ENCODE measurements at regions not wholly inside any gene's neighbourhood (a gene's known extent, or its start where the extent isn't known, plus 50 kb on each side); places are given as distances from the start of the nearest gene placed in this dataset.

- no peak for TF ChIP-seq POLR2A (IDR thresholded peaks at IDR 0.05)
- TF ChIP-seq, protein P1, sequence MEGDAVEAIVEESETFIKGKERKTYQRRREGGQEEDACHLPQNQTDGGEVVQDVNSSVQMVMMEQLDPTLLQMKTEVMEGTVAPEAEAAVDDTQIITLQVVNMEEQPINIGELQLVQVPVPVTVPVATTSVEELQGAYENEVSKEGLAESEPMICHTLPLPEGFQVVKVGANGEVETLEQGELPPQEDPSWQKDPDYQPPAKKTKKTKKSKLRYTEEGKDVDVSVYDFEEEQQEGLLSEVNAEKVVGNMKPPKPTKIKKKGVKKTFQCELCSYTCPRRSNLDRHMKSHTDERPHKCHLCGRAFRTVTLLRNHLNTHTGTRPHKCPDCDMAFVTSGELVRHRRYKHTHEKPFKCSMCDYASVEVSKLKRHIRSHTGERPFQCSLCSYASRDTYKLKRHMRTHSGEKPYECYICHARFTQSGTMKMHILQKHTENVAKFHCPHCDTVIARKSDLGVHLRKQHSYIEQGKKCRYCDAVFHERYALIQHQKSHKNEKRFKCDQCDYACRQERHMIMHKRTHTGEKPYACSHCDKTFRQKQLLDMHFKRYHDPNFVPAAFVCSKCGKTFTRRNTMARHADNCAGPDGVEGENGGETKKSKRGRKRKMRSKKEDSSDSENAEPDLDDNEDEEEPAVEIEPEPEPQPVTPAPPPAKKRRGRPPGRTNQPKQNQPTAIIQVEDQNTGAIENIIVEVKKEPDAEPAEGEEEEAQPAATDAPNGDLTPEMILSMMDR (IDR thresholded peaks at IDR 0.05) = no peak
Measured at GRCh38 chr20:40103420-40103819, 585.6 kb downstream of the MAFB start.
